C4-2B (cell line): ENCODE measurements at regions not wholly inside any gene's neighbourhood (a gene's known extent, or its start where the extent isn't known, plus 50 kb on each side); places are given as distances from the start of the nearest gene placed in this dataset.

ENCODE experiments used
- ZFX ChIP-seq: fragments of 450-650 bp; IDR thresholded peaks from 2 replicates; pipeline ENCODE4 v1.6.1; 2017
- TF ChIP-seq, protein P1 (sequence below): fragments of 450-650 bp; conservative IDR thresholded peaks from 2 replicates; pipeline ENCODE4 v1.5.1; 2017; ENCODE audit warnings: mild to moderate bottlenecking

GRCh38 chr4:138510053-138510452 is 267.9 kb upstream of the SLC7A11 start:
- TF ChIP-seq, protein P1, sequence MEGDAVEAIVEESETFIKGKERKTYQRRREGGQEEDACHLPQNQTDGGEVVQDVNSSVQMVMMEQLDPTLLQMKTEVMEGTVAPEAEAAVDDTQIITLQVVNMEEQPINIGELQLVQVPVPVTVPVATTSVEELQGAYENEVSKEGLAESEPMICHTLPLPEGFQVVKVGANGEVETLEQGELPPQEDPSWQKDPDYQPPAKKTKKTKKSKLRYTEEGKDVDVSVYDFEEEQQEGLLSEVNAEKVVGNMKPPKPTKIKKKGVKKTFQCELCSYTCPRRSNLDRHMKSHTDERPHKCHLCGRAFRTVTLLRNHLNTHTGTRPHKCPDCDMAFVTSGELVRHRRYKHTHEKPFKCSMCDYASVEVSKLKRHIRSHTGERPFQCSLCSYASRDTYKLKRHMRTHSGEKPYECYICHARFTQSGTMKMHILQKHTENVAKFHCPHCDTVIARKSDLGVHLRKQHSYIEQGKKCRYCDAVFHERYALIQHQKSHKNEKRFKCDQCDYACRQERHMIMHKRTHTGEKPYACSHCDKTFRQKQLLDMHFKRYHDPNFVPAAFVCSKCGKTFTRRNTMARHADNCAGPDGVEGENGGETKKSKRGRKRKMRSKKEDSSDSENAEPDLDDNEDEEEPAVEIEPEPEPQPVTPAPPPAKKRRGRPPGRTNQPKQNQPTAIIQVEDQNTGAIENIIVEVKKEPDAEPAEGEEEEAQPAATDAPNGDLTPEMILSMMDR, result no peak
- no peak for TF ChIP-seq ZFX
